HEK293 (cell line): ENCODE measurements at regions not wholly inside any gene's neighbourhood (a gene's known extent, or its start where the extent isn't known, plus 50 kb on each side); places are given as distances from the start of the nearest gene placed in this dataset.

ENCODE experiments used
- YY1 ChIP-seq: fragments of 450-650 bp; formaldehyde crosslinking; IDR thresholded peaks from 2 replicates; pipeline ENCODE4 v1.5.1; 2018; ENCODE audit warnings: missing biosample characterization, missing genetic modification characterization
- ZNF140 ChIP-seq: fragments of 450-650 bp; formaldehyde crosslinking; IDR thresholded peaks from 2 replicates; pipeline ENCODE4 v1.5.1; 2016; ENCODE audit warnings: missing biosample characterization, missing genetic modification characterization
- TF ChIP-seq, protein P1 (sequence below): fragments of 450-650 bp; formaldehyde crosslinking; IDR thresholded peaks from 2 replicates; pipeline ENCODE4 v1.5.1; 2016; ENCODE audit warnings: missing biosample characterization, missing genetic modification characterization
- TF ChIP-seq, protein P2 (sequence below): fragments of 450-650 bp; formaldehyde crosslinking; IDR thresholded peaks from 2 replicates; pipeline ENCODE4 v1.5.1; 2017; ENCODE audit warnings: missing biosample characterization, missing genetic modification characterization

DNA sequence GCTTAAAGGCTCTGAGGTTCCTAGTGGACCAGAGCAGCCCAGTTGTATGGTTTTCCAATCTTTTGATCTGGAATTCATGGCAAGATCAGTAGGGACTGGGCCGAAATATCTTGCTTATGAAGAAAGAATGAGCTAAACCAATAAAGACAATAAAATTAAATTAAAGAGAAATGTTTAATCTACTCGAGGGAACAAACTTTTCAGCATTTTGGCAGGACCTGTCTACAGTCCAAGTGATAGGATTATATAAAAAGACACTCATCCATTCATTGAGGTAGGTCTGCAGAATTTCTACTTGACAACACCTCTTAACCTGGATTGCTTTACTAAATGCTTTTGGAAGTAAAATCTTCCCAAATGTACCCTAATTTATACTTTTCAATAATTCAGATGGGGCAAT lies 113.6 kb downstream of the AXIN2 start:
- TF ChIP-seq, protein P1, sequence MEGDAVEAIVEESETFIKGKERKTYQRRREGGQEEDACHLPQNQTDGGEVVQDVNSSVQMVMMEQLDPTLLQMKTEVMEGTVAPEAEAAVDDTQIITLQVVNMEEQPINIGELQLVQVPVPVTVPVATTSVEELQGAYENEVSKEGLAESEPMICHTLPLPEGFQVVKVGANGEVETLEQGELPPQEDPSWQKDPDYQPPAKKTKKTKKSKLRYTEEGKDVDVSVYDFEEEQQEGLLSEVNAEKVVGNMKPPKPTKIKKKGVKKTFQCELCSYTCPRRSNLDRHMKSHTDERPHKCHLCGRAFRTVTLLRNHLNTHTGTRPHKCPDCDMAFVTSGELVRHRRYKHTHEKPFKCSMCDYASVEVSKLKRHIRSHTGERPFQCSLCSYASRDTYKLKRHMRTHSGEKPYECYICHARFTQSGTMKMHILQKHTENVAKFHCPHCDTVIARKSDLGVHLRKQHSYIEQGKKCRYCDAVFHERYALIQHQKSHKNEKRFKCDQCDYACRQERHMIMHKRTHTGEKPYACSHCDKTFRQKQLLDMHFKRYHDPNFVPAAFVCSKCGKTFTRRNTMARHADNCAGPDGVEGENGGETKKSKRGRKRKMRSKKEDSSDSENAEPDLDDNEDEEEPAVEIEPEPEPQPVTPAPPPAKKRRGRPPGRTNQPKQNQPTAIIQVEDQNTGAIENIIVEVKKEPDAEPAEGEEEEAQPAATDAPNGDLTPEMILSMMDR = no peak
- TF ChIP-seq YY1 = no peak
- TF ChIP-seq, protein P2, sequence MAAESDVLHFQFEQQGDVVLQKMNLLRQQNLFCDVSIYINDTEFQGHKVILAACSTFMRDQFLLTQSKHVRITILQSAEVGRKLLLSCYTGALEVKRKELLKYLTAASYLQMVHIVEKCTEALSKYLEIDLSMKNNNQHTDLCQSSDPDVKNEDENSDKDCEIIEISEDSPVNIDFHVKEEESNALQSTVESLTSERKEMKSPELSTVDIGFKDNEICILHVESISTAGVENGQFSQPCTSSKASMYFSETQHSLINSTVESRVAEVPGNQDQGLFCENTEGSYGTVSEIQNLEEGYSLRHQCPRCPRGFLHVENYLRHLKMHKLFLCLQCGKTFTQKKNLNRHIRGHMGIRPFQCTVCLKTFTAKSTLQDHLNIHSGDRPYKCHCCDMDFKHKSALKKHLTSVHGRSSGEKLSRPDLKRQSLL (tag by site-specific recombination) = no peak
- no peak for TF ChIP-seq ZNF140 (tag by site-specific recombination)
